ENCODE measurements at regions not wholly inside any gene's neighbourhood (a gene's known extent, or its start where the extent isn't known, plus 50 kb on each side); places are given as distances from the start of the nearest gene placed in this dataset.

- H3K4me1 ChIP-seq, result no peaks in the 10 kb centered on the region
- no peak for TF ChIP-seq CTCF (IDR thresholded peaks at IDR 0.05)
- no peaks in the 10 kb centered on the region for H3K9me3 ChIP-seq
- 62 to 85% (median 67%) methylated on average over 1 of the region's 1 CpG for WGBS, 3 donors
- ATAC-seq (no peak), DNase-seq (no peak)
- intact Hi-C loops (cut with DNase I), result no loop called here
- H3K27ac ChIP-seq, result no peak overlapping the region
- H3K27me3 ChIP-seq (ENCODE audit: insufficient read depth in 3 of 3, low read length in 2 of 3), result no peaks in the 10 kb centered on the region
- H3K36me3 ChIP-seq (ENCODE audit: insufficient read depth in 1 of 2, low read depth in 1 of 2), result no peaks in the 10 kb centered on the region
- no peak overlapping the region for H3K4me3 ChIP-seq
Measured at GRCh38 chr3:106082616-106083015, 213.8 kb upstream of the CBLB start.

GRCh38 chr3:106083207-106083606 is 214.4 kb upstream of the CBLB start:
- Histone ChIP-seq H3K4me3 (no peak overlapping the region), H3K36me3 (ENCODE audit: insufficient read depth in 1 of 2, low read depth in 1 of 2) (no peaks in the 10 kb centered on the region), H3K9me3 (no peaks in the 10 kb centered on the region), H3K27me3 (ENCODE audit: insufficient read depth in 3 of 3, low read length in 2 of 3) (no peaks in the 10 kb centered on the region), H3K27ac (no peak overlapping the region), H3K4me1 (no peaks in the 10 kb centered on the region)
- intact Hi-C loops (cut with DNase I), result no loop called here
- DNase-seq (no peak), ATAC-seq (no peak)
- 70 to 76% (median 74%) methylated on average over 1 of the region's 1 CpG for WGBS, 3 donors
- no peak for TF ChIP-seq CTCF (IDR thresholded peaks at IDR 0.05)

- no peak for DNase-seq
- intact Hi-C loops (cut with DNase I), result no loop called here
- WGBS, 3 donors, result 92 to 100% (median 95%) methylated on average over 1 of the region's 1 CpG
- no peak for ATAC-seq
- Histone ChIP-seq H3K4me1 (no peaks in the 10 kb centered on the region), H3K4me3 (no peak overlapping the region), H3K27ac (no peak overlapping the region), H3K36me3 (ENCODE audit: insufficient read depth in 1 of 2, low read depth in 1 of 2) (no peaks in the 10 kb centered on the region), H3K27me3 (ENCODE audit: insufficient read depth in 3 of 3, low read length in 2 of 3) (no peaks in the 10 kb centered on the region), H3K9me3 (no peaks in the 10 kb centered on the region)
- no peak for TF ChIP-seq CTCF (IDR thresholded peaks at IDR 0.05)
Measured at GRCh38 chr3:106083854-106084253, 215.0 kb upstream of the CBLB start.

GRCh38 chr3:106086038-106086437 is 217.2 kb upstream of the CBLB start:
- WGBS, 3 donors, result 14 to 41% (median 24%) methylated on average over 1 of the region's 1 CpG
- DNase-seq, result no peak
- no peak for TF ChIP-seq CTCF (IDR thresholded peaks at IDR 0.05)
- Histone ChIP-seq H3K4me1 (no peaks in the 10 kb centered on the region), H3K9me3 (no peaks in the 10 kb centered on the region), H3K27ac (no peak overlapping the region), H3K27me3 (ENCODE audit: insufficient read depth in 3 of 3, low read length in 2 of 3) (no peaks in the 10 kb centered on the region), H3K4me3 (no peak overlapping the region), H3K36me3 (ENCODE audit: insufficient read depth in 1 of 2, low read depth in 1 of 2) (no peaks in the 10 kb centered on the region)
- ATAC-seq, result no peak
- intact Hi-C loops (cut with DNase I), result no loop called here

GRCh38 chr3:106086636-106087035 is 217.8 kb upstream of the CBLB start:
- no peak for DNase-seq
- TF ChIP-seq CTCF (IDR thresholded peaks at IDR 0.05), result no peak
- Histone ChIP-seq H3K4me3 (no peak overlapping the region), H3K36me3 (ENCODE audit: insufficient read depth in 1 of 2, low read depth in 1 of 2) (no peaks in the 10 kb centered on the region), H3K27me3 (ENCODE audit: insufficient read depth in 3 of 3, low read length in 2 of 3) (no peaks in the 10 kb centered on the region), H3K4me1 (no peaks in the 10 kb centered on the region), H3K9me3 (no peaks in the 10 kb centered on the region), H3K27ac (no peak overlapping the region)
- ATAC-seq, result no peak
- intact Hi-C loops (cut with DNase I), result no loop called here
- WGBS, 3 donors, result 88 to 93% (median 93%) methylated on average over 4 of the region's 4 CpGs
